ENCODE measurements at regions not wholly inside any gene's neighbourhood (a gene's known extent, or its start where the extent isn't known, plus 50 kb on each side); places are given as distances from the start of the nearest gene placed in this dataset.
"Not testable (repeated sequence)": the region's sequence is repeated elsewhere in the genome, so short reads cannot be mapped to it uniquely, and the experiment has no call there.

GRCh38 chr5:27130587-27130986 is 92.2 kb upstream of the CDH9 start:
- no peak for TF ChIP-seq CTCF (conservative IDR thresholded peaks at IDR 0.05)
- no peak overlapping the region for H3K27ac ChIP-seq

- TF ChIP-seq CTCF (conservative IDR thresholded peaks at IDR 0.05), result no peak
- H3K27ac ChIP-seq, result no peak overlapping the region
Measured at GRCh38 chr5:27129926-27130325, 91.5 kb upstream of the CDH9 start.

- no peak overlapping the region for H3K27ac ChIP-seq
- TF ChIP-seq CTCF (conservative IDR thresholded peaks at IDR 0.05), result no peak
Measured at GRCh38 chr5:27125856-27126255, 87.5 kb upstream of the CDH9 start.

GRCh38 chr5:27124590-27124989 is 86.2 kb upstream of the CDH9 start:
- TF ChIP-seq CTCF (conservative IDR thresholded peaks at IDR 0.05), result peak; percentile 60
- no peak overlapping the region for H3K27ac ChIP-seq

- H3K27ac ChIP-seq, result not testable (repeated sequence)
Measured at GRCh38 chr5:27119736-27120321, 81.4 kb upstream of the CDH9 start.

- H3K27ac ChIP-seq, result no peak overlapping the region
- no peak for TF ChIP-seq CTCF (conservative IDR thresholded peaks at IDR 0.05)
Measured at GRCh38 chr5:27103486-27103885, 65.1 kb upstream of the CDH9 start.

- not testable (repeated sequence) for H3K27ac ChIP-seq
Measured at GRCh38 chr5:27095761-27096160, 57.4 kb upstream of the CDH9 start.

GRCh38 chr5:27093279-27093678 is 54.9 kb upstream of the CDH9 start:
- TF ChIP-seq CTCF (conservative IDR thresholded peaks at IDR 0.05), result no peak
- no peak overlapping the region for H3K27ac ChIP-seq

- H3K27ac ChIP-seq, result no peak overlapping the region
- no peak for TF ChIP-seq CTCF (conservative IDR thresholded peaks at IDR 0.05)
Measured at GRCh38 chr5:27091858-27092257, 53.5 kb upstream of the CDH9 start.

- not testable (repeated sequence) for H3K27ac ChIP-seq
Measured at GRCh38 chr5:27088822-27089221, 50.4 kb upstream of the CDH9 start.

Data from VCaP (cell line).